Hepatocyte (in vitro differentiated cells): ENCODE measurements at regions not wholly inside any gene's neighbourhood (a gene's known extent, or its start where the extent isn't known, plus 50 kb on each side); places are given as distances from the start of the nearest gene placed in this dataset.
A peak's percentile ranks its signal among the peaks of the same experiment; 100 is the strongest.

Experiments used
- DNase-seq: peaks from one replicate; pipeline ENCODE4 v3.0.0-alpha.2; 2016; ENCODE audit warnings: low spot score
- H2AFZ ChIP-seq: fragments of 200-600 bp; sonication (generic); 2 replicates; pipeline ENCODE4 v1.6.0; 2016; ENCODE audit warnings: antibody characterized with exemption, mild to moderate bottlenecking
- H3K27ac ChIP-seq: fragments of 200-600 bp; sonication (generic); 2 replicates; pipeline ENCODE4 v1.5.1; 2016; ENCODE audit warnings: mild to moderate bottlenecking
- H3K27me3 ChIP-seq: fragments of 200-600 bp; sonication (generic); 2 replicates; pipeline ENCODE4 v1.6.1; 2016
- H3K36me3 ChIP-seq: fragments of 200-600 bp; sonication (generic); replicated peaks from 2 replicates; pipeline ENCODE4 v1.5.1; 2016; ENCODE audit warnings: low read depth; ENCODE audit not compliant: insufficient read depth
- H3K4me1 ChIP-seq: fragments of 200-600 bp; sonication (generic); 2 replicates; pipeline ENCODE4 v1.5.1; 2016; ENCODE audit warnings: mild to moderate bottlenecking, moderate library complexity; ENCODE audit not compliant: insufficient read depth
- H3K4me2 ChIP-seq: fragments of 200-600 bp; sonication (generic); 2 replicates; pipeline ENCODE4 v1.6.0; 2016
- H3K4me3 ChIP-seq: fragments of 200-600 bp; sonication (generic); 2 replicates; pipeline ENCODE4 v1.5.1; 2016; ENCODE audit warnings: mild to moderate bottlenecking
- H3K79me2 ChIP-seq: fragments of 200-600 bp; sonication (generic); 2 replicates; pipeline ENCODE4 v1.6.0; 2017; ENCODE audit warnings: mild to moderate bottlenecking
- H3K9me2 ChIP-seq: fragments of 200-600 bp; sonication (generic); replicated peaks from 2 replicates; pipeline ENCODE4 v1.6.0; 2017; ENCODE audit warnings: mild to moderate bottlenecking; ENCODE audit not compliant: insufficient read depth
- H3K9me3 ChIP-seq: fragments of 200-600 bp; sonication (generic); 2 replicates; pipeline ENCODE4 v1.5.1; 2016; ENCODE audit warnings: low read depth, mild to moderate bottlenecking
- H4K20me1 ChIP-seq: fragments of 200-600 bp; sonication (generic); 2 replicates; pipeline ENCODE4 v1.6.0; 2016; ENCODE audit warnings: mild to moderate bottlenecking; ENCODE audit not compliant: insufficient read depth, poor library complexity, severe bottlenecking
- CTCF ChIP-seq: fragments of 200-600 bp; sonication (generic); IDR thresholded peaks from 2 replicates; pipeline ENCODE4 v1.5.1; 2016; ENCODE audit warnings: antibody characterized with exemption, mild to moderate bottlenecking; ENCODE audit not compliant: poor library complexity
- EZH2 ChIP-seq: fragments of 200-600 bp; sonication (generic); IDR thresholded peaks from 2 replicates; pipeline ENCODE4 v1.6.1; 2016; ENCODE audit warnings: antibody characterized with exemption, mild to moderate bottlenecking, borderline replicate concordance
- EZH2phosphoT487 ChIP-seq: fragments of 200-600 bp; sonication (generic); IDR thresholded peaks from one replicate; pipeline ENCODE4 v1.6.1; 2018; ENCODE audit warnings: antibody characterized with exemption, mild to moderate bottlenecking, low read depth, moderate library complexity; ENCODE audit not compliant: unreplicated experiment, severe bottlenecking
- WGBS: methylation state at CpG from one replicate; pipeline ENCODE4 v1.1.6; 2016; ENCODE audit warnings: low lambda C conversion rate; ENCODE audit errors: missing lambda C conversion rate; 5-methylcytosine and 5-hydroxymethylcytosine counted together

DNA sequence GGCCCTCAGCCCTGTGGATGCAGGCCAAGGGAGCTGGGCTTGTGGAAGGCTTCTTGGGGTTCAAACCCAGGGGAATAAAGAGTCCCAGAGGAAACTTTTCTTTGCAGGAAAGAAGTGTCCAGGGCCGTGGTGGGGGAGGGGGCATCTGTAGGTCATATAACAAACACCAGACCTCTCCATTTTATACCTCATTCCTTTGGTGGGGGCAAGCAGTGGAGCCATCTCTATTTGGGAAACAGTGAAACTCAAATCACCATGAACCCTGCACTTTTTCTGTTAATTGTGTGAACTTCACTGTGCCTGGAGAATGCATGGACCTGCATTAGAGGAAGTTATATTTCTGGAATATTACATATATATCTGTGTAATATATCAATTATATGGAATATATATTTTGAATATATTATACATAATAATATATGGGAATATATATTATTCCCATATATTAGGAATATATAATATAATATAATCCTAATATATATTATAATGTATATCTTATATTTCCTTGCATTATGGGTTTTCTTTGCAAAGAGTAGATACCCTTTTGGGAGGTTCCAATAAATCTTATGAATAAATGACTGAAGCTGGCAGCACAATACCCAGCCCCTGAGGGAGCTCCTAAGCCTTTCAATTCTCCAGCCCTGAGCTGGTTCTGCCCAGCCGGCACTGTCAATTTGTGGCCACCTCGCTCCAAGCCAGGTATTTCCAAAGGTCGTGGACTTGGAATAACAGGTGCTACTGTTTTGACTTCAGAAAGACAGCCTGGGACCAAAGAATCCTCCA, 97.7 kb upstream of the PKDCC start:
- no peak for TF ChIP-seq EZH2phosphoT487
- no peak for TF ChIP-seq EZH2
- no peak for TF ChIP-seq CTCF
- Histone ChIP-seq H3K4me1 (peaks cover 32% of the 10 kb centered on the region), H4K20me1 (no peaks in the 10 kb centered on the region), H3K27ac (no peak overlapping the region), H3K27me3 (no peaks in the 10 kb centered on the region), H3K4me3 (no peak overlapping the region), H3K9me2 (no peaks in the 10 kb centered on the region), H3K79me2 (no peaks in the 10 kb centered on the region), H2AFZ (no peak overlapping the region), H3K36me3 (no peaks in the 10 kb centered on the region), H3K9me3 (no peaks in the 10 kb centered on the region), H3K4me2 (peak overlapping the region; percentile 17)
- 56% methylated on average over 4 of the region's 4 CpGs for WGBS
- no peak for DNase-seq

DNA sequence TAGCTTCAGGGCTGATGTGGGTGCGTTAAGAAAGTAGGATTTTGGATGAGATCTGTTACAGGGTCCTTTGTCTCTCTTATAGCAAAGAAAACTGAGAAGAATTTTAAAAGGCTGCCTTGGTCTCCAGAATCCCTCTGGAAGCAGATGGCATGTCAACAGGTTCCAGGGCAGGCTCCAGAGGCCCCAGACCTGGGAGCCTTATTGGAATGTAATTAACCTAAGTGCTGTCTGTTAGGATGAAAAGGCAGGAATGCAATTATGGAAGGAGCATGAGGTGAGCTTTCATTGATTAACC, 97.2 kb upstream of the PKDCC start:
- Histone ChIP-seq H3K4me2 (no peak overlapping the region), H3K79me2 (no peaks in the 10 kb centered on the region), H3K4me3 (no peak overlapping the region), H3K36me3 (no peaks in the 10 kb centered on the region), H3K27ac (no peak overlapping the region), H3K4me1 (peaks cover 32% of the 10 kb centered on the region), H4K20me1 (no peaks in the 10 kb centered on the region), H3K9me2 (no peaks in the 10 kb centered on the region), H3K9me3 (no peaks in the 10 kb centered on the region), H2AFZ (no peak overlapping the region), H3K27me3 (no peaks in the 10 kb centered on the region)
- no peak for DNase-seq
- no peak for TF ChIP-seq EZH2phosphoT487
- TF ChIP-seq CTCF = no peak
- no peak for TF ChIP-seq EZH2
- WGBS = 53% methylated on average over 1 of the region's 1 CpG

- no peak overlapping the region for H2AFZ ChIP-seq
- H4K20me1 ChIP-seq = no peaks in the 10 kb centered on the region
- no peak overlapping the region for H3K4me2 ChIP-seq
- WGBS = 83% methylated on average over 16 of the region's 16 CpGs
- H3K4me1 ChIP-seq = peaks cover 8% of the 10 kb centered on the region
- H3K27me3 ChIP-seq = no peaks in the 10 kb centered on the region
- no peaks in the 10 kb centered on the region for H3K9me3 ChIP-seq
- no peak overlapping the region for H3K27ac ChIP-seq
- no peak overlapping the region for H3K4me3 ChIP-seq
- TF ChIP-seq CTCF (no peak), EZH2 (no peak)
- no peaks in the 10 kb centered on the region for H3K36me3 ChIP-seq
- no peaks in the 10 kb centered on the region for H3K79me2 ChIP-seq
- DNase-seq = no peak
- no peaks in the 10 kb centered on the region for H3K9me2 ChIP-seq
Measured at GRCh38 chr2:41954304-41955291, 93.2 kb upstream of the PKDCC start.
